ENCODE measurements at regions not wholly inside any gene's neighbourhood (a gene's known extent, or its start where the extent isn't known, plus 50 kb on each side); places are given as distances from the start of the nearest gene placed in this dataset.
A peak's percentile ranks its signal among the peaks of the same experiment; 100 is the strongest.

DNA sequence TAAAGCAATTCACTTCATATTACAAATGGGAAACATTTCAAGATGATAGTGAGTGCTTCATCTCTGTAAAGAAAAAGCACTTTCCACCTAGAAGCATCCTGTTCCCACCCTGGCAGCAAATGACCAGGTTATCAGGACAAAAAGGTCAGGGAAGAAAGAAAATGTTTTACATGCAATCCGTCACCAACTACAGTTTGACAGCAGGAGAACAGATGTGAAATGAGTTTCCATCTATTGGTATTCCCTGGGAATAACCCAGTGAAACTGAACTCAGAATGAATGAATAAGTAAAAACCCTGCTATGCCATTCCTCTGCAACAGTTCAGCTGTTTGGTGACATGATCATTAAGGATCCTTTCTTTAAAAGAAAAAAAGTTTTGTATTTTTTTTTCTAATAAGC, 67.6 kb downstream of the HTR1A start:
- Mint-ChIP-seq H3K36me3 (no peaks in the 10 kb centered on the region), H3K4me3 (no peak overlapping the region), H3K4me1 (ENCODE audit: unreplicated experiment) (no peaks in the 10 kb centered on the region), H3K27ac (no peak overlapping the region), H3K9me3 (no peaks in the 10 kb centered on the region), H3K27me3 (no peaks in the 10 kb centered on the region)
- DNase-seq (ENCODE audit: extremely low spot score, unreplicated experiment) = no peak
- TF ChIP-seq, protein P1, sequence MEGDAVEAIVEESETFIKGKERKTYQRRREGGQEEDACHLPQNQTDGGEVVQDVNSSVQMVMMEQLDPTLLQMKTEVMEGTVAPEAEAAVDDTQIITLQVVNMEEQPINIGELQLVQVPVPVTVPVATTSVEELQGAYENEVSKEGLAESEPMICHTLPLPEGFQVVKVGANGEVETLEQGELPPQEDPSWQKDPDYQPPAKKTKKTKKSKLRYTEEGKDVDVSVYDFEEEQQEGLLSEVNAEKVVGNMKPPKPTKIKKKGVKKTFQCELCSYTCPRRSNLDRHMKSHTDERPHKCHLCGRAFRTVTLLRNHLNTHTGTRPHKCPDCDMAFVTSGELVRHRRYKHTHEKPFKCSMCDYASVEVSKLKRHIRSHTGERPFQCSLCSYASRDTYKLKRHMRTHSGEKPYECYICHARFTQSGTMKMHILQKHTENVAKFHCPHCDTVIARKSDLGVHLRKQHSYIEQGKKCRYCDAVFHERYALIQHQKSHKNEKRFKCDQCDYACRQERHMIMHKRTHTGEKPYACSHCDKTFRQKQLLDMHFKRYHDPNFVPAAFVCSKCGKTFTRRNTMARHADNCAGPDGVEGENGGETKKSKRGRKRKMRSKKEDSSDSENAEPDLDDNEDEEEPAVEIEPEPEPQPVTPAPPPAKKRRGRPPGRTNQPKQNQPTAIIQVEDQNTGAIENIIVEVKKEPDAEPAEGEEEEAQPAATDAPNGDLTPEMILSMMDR (conservative IDR thresholded peaks at IDR 0.05) = no peak

DNA sequence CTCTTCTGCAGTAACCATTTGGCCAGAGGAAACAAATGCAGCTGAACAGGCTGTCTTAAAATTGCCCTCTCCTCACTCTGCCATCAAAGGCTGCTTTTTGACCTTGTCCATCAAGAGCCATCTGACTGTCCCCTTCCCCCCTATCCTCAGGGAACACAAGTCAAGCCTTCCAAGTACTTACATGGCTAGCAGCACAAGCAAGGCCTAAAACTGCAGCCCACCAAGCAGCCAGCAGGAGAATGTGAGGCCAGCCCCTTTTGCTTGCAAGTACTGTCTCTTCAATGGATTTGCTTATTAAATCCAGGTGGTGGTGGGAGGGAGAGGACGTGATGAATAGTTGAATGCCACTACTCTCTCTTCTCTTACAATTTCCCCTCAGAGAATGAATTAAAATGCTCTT, 83.5 kb downstream of the HTR1A start:
- Mint-ChIP-seq H3K4me1 (ENCODE audit: unreplicated experiment) (peaks cover 5% of the 10 kb centered on the region), H3K36me3 (no peaks in the 10 kb centered on the region), H3K4me3 (no peak overlapping the region), H3K27me3 (no peaks in the 10 kb centered on the region), H3K9me3 (no peaks in the 10 kb centered on the region), H3K27ac (no peak overlapping the region)
- TF ChIP-seq, protein P1 (conservative IDR thresholded peaks at IDR 0.05) = peak; percentile 40
- no peak for DNase-seq (ENCODE audit: extremely low spot score, unreplicated experiment)

- no peaks in the 10 kb centered on the region for H3K27me3 Mint-ChIP-seq
- no peak overlapping the region for H3K4me3 Mint-ChIP-seq
- no peak overlapping the region for H3K27ac Mint-ChIP-seq
- no peaks in the 10 kb centered on the region for H3K36me3 Mint-ChIP-seq
- no peak for DNase-seq (ENCODE audit: extremely low spot score, unreplicated experiment)
- H3K4me1 Mint-ChIP-seq (ENCODE audit: unreplicated experiment) = peaks cover 5% of the 10 kb centered on the region
- H3K9me3 Mint-ChIP-seq = no peaks in the 10 kb centered on the region
- TF ChIP-seq, protein P1 (conservative IDR thresholded peaks at IDR 0.05) = no peak
Observed at GRCh38 chr5:63877961-63878360, 84.3 kb downstream of the HTR1A start.

DNA sequence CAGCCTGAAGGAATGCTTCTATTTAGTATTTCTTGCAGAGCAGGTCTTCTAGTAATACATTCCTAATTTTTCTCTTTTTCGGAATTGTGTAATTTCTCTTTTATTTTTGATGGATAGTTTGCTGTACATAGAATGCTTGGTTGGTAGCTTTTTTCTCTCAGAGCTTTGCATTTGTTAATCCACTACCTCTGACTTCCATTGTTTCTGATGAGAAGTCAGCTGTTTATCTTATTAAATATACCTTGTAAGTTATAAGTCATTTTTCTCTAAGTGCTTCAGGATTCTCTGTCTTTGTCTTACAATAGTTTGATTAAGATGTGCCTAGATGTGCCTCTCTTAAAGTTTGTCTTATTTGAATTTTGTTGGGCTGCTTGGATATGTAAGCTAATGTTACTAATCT, 101.9 kb downstream of the HTR1A start:
- Mint-ChIP-seq H3K27me3 (no peaks in the 10 kb centered on the region), H3K4me3 (no peak overlapping the region), H3K27ac (no peak overlapping the region), H3K9me3 (no peaks in the 10 kb centered on the region), H3K4me1 (ENCODE audit: unreplicated experiment) (no peaks in the 10 kb centered on the region), H3K36me3 (no peaks in the 10 kb centered on the region)
- TF ChIP-seq, protein P1 (conservative IDR thresholded peaks at IDR 0.05) = no peak
- no peak for DNase-seq (ENCODE audit: extremely low spot score, unreplicated experiment)

- peaks cover 4% of the 10 kb centered on the region for H3K4me1 Mint-ChIP-seq (ENCODE audit: unreplicated experiment)
- H3K9me3 Mint-ChIP-seq = no peaks in the 10 kb centered on the region
- DNase-seq (ENCODE audit: extremely low spot score, unreplicated experiment) = no peak
- no peaks in the 10 kb centered on the region for H3K36me3 Mint-ChIP-seq
- H3K4me3 Mint-ChIP-seq = no peak overlapping the region
- TF ChIP-seq, protein P1 (conservative IDR thresholded peaks at IDR 0.05) = no peak
- H3K27me3 Mint-ChIP-seq = no peaks in the 10 kb centered on the region
- no peak overlapping the region for H3K27ac Mint-ChIP-seq
Observed at GRCh38 chr5:63854076-63854475, 108.2 kb downstream of the HTR1A start.

DNA sequence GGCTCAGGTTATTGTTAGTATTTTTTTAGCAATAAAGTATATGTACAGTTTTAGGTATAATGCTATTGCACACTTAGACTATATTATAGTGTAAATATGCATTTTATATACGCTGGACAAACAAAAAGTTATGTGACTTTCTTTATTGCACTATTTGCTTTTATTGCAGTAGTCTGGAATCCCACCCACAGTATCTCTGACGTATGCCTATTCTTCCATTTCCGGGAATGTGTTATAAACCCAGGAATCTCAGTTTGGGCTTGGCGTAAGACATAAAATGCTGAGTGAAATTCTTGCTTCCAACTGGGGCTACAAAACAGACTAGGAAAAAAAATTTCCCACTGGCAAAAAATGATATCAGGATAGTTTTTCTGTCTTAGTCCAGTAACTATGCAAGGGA, 119.1 kb downstream of the HTR1A start:
- no peak for DNase-seq (ENCODE audit: extremely low spot score, unreplicated experiment)
- Mint-ChIP-seq H3K27me3 (peaks cover 10% of the 10 kb centered on the region), H3K36me3 (no peaks in the 10 kb centered on the region), H3K9me3 (no peaks in the 10 kb centered on the region), H3K4me3 (no peak overlapping the region), H3K4me1 (ENCODE audit: unreplicated experiment) (no peaks in the 10 kb centered on the region), H3K27ac (no peak overlapping the region)
- TF ChIP-seq, protein P1 (conservative IDR thresholded peaks at IDR 0.05) = no peak

All from type B pancreatic cell (in vitro differentiated cells).